NCI-H2081 (cell line): ENCODE measurements at regions not wholly inside any gene's neighbourhood (a gene's known extent, or its start where the extent isn't known, plus 50 kb on each side); places are given as distances from the start of the nearest gene placed in this dataset.

ENCODE experiments used
- DNase-seq, 2 experiments: peaks; one replicate each; lab custom pipeline; 2025; lab: John Stamatoyannopoulos, UW

DNA sequence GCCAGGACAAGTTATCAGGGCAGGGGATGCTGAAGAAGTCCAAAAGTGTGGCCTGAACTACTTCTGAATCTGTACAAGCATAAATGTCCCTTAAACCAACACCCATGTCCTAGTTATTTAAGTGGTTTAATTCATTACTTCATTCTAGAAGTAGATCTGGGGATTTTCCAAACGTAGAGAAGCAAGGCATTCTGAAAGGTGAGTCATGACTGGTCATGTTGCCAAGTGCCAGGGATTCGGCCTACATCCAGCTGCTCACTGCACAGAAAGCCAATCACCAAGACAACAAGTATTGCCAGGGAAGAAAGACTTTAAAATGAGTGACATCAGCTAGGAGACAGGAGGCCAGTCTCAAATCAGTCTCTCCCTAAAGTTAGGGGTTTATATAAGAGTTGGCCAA, 396.6 kb downstream of the GABRB3 start:
- no peak for DNase-seq

DNA sequence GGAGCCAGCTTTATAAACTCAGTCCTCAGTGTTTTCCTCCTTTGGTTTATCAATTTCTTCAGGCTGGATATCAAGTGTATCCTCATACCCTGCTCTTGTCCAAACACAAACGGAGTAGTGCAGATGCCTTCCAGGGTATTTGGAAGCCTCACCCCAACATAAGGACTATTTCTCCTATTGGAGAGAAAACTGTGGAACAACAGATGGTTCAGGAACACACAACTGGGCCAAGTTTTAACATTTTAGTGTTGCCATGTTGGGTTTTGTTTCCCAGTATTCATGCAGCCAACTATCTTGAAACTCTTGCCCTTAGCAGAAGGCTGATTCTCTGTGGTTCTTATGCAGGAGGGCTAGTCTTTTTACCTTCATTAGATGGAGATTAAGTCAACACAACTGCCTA, 398.1 kb downstream of the GABRB3 start:
- no peak for DNase-seq

DNA sequence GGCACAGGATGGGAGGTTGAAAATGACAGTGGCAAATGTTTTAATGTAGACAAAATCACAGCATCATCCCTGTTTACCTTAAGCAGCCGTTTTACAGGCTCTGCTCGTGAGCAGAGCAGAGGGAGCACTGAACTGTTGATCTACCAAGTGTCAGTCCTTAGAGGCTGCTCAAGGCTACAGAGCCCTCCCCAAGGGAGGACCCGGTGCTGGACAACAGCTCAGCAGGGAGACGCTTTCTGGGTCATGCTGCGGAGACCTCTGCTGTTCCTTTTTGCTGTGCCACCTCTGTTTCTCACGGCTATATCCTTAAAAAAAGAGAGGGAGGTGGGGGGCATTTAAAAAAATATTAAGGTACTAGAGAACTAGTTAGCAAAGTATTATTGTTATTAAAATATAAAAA, 400.2 kb downstream of the GABRB3 start:
- no peak for DNase-seq

DNA sequence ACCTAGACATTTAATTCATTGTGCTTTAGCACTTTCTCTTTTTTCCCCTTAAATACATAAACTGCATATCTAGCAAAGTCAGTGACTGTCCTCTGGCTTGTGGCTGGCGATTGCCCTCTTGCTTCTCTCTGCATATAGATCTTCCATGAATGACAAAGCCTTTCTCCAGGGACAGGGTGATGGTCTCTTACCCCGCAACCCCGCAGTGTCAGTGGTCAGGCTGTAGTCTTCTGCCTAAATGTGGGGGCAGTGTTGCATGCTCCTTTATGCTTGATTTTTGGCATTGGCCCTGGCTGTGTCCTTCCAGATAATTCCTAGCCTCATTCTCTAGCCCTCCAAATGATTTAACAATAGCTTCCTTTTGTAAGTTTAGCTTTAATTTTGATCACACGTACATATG, 407.8 kb downstream of the GABRB3 start:
- no peak for DNase-seq

DNA sequence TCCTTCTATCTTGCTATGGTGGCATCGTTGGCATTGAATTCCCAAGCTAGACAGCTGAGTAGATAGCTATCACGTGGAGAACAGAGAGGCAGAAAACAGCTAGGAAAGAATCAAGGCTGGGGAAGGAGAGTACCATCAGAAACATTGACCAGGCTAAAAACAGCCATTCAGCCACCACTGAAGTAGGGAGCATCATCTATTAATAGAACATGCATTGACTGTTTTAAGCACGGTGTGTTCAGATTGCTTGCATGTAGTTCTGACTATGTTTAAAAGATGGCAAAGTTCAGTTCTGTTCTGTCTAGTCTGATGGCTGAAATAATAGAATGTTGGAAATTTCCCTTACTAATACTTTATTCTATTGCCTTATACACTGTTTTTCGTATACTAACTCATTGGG, 413.0 kb downstream of the GABRB3 start:
- no peak for DNase-seq

DNA sequence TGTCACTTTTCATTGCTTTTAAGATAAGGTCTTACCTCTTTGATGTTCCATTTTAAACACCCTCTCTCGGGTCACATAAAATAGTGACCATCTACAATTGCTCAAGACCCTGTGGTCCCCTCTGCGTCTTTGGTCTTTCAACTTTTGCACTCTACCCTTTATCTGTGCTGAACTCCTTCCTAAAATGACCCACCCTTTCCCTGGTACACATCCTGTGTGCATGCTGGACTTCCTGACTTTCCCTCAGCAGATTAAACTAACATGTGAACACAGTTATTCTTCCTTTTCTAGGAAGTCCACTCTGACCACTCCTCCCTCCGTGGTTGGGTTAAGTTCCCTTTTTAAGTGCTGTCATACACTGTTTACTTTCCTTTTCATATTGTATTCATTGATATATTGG, 414.2 kb downstream of the GABRB3 start:
- no peak for DNase-seq

DNA sequence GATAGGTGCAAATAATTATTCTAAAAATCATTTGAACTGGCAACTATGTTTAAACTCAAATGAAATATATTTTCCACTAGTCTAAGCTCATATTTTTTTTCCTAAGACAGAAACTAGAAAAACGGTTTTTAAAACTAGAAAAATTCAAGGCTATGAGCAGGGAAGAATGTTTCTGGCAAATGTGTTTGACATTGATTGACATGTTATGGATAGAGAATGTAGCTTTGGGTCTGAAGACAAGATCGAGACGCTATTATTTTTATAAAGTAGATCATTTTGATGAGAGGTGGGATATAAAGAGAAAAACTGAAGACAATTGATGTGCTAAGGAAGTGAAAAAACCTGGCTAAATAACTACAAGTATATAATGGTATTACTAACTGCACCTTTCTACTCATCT, 415.2 kb downstream of the GABRB3 start:
- no peak for DNase-seq

DNA sequence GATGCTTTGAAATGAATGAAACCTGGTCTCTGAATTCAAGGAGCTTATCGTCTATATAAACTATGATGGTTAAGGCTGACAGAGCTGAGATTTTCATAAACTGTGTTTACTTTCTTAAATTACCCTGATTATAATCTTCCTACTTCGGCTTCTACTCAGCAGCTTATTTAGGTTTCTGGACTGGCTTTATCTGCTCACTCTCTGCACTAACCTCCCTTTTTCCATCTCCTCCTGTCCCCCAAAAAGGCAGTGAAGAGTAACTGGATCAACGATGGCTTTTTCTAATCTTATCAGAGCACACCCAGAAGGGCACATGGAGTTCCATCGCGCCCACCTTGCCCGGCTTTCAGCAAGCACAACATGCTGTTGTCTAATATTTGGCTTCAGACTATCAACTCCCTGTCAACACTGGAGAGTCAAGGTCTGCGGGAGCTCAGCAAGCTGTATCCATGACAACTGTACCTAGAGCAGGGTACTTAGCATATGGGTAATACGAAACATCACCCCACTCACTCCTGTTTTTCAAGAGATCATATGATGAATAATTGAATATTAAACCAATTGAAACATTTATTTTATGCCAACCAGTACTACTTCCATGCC, 417.3 kb downstream of the GABRB3 start:
- DNase-seq, result peak; percentile 5 to 52

DNA sequence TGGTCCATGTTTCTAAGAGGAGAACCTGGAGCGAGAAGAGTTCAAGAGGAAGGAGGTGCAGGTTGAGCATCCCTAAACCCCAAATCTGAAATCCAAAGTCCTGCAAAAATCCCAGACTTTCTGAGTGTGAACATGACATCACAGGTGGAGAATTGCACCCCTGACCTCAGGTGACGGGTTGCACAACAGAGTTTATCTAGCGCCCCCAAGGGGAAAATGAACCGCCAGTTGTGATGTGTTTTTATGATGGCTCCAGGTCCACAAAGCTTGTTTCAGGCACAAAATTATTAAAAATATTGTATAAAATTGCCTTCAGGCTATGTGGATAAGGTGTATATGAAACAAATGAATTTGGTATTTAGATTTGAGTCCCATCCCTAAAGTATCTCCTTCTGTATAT, 420.0 kb downstream of the GABRB3 start:
- DNase-seq, result no peak

DNA sequence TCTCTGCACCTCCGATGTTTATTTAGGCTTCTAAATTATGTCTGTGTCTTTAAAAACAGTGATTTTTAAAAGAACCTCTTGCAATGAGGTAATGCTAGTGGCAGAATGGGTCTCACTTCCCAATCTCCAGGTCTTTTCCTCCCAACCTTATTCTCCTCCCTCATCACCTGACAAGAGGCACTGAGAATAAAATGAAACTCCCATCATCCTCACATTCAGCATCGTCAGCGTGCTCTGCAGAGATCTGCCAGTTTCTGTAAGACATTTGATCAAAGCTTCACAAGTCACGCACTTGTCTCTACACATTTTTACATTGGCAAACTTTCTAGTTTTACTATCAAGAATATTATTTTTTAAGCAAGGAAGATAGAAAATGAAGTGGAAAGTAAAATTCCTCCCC, 420.5 kb downstream of the GABRB3 start:
- DNase-seq, result no peak

DNA sequence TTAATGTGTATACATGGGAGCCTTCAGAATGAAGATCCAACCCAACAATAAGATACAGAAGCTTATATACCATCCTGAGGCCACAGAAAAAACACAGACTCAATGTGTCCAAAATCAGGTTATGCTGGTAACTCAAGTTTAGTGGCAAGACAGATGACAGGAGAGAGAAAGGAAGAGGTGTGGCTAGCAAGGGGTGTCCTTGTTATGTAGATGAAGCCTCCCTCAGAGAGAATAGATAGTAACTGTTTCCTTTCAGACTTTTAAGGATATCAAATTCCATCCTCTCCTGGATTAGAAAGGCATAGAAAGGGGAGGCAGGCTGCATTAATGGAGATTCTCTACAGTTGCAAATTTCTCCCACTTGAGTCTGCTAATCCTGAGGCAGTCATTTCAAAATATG, 447.4 kb downstream of the GABRB3 start:
- no peak for DNase-seq

DNA sequence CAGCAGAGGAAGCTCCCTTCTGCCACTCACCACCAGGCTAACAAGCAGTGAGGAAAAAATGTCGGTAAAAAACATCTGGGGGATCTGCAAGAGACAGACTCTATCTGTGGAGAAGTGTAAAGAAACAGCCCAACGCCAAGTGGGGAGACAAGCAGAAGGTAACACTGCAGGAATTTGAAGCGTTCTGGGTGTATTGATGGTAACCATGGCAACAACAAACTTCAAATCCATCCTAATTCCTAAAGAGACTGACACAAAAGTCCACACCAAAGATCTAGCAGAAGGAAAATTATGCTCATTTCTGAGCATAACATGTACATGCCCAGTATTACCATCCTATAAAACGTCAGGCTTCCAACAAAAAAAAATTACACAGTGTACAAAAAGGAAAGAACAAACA, 449.3 kb downstream of the GABRB3 start:
- DNase-seq, result no peak

DNA sequence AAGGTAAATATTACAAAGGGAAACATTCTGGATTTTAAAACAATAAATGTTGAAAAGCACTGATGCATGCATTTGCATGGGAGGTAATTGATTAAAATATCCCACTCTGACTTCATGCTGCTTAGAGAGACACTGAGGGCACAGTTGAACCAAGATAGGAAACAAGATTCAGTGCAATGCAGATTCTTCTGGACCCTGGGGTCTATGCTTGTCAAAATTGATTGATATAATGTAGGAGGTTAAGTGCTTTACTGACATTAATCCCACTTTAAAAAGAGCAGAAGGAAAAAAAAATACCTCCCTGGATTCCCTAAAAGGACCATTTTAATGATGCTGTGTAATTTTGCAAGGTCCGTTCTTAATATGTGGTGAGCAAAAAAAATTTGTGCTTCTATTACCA, 454.2 kb downstream of the GABRB3 start:
- no peak for DNase-seq

DNA sequence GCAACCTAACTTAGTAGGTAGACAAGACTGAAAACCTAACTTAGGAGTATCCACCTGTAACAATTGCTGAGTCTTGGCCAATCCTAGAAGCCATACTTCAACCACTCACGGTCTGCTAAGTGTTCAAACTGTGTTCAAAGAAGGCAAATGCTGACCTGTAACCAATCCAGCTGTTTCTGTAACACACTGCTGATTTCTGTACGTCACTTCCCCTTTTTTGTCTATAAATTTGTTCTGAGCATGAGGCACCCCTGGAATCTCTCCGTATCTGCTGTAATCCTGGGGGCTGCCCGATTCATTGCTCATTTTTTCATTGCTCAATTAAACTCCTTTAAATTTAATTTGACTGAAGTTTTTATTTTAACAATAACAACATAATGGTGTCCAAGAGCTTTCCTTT, 451.4 kb upstream of the ATP10A start:
- DNase-seq, result no peak

DNA sequence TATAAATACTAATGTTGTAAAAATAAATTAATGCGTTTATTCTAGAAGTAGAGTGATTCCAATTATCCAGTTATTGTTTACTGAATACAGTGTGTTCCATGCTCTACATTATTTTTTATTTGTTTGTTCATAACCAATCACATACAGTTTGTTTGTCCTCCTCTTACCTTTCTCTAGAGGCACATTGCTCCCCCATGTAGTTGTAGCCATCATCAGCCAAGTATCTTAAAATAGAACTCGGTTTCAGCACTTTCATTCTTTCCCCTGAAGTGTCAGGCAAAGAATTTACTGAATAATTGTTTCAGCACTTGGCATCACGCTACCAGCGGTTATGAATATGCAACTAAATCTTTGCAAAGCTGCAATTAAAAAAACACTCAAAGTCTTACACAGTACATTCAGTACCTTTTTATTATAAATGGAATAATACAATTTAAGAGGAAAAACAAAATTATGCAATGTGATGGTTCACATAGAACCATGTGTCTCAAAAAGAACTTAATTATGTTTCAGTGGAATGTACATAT, 448.6 kb upstream of the ATP10A start:
- no peak for DNase-seq

DNA sequence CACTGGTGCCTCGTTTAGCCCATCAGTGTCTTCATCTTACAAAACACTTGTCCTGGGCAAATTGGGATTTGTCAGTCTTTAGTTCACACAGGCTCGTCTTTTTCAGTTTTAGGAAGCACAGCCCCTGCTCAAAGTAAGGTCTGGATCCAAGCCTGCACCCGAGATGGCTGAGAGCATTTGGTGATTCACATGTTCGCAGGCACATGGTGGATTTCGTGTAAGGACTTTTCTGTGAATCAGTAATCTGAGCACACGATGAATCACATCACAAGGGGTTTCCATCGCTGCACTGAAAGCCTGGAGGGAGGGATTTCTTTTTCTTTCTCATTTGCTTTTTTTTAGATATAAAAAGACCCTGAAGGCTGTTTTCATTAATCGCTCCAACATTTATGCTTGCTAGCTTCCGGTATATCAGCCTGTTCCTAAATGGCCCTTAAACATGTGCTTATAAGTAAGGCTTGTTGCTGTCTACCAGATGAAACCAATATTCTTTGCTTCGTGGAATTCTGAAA, 435.6 kb upstream of the ATP10A start:
- no peak for DNase-seq

DNA sequence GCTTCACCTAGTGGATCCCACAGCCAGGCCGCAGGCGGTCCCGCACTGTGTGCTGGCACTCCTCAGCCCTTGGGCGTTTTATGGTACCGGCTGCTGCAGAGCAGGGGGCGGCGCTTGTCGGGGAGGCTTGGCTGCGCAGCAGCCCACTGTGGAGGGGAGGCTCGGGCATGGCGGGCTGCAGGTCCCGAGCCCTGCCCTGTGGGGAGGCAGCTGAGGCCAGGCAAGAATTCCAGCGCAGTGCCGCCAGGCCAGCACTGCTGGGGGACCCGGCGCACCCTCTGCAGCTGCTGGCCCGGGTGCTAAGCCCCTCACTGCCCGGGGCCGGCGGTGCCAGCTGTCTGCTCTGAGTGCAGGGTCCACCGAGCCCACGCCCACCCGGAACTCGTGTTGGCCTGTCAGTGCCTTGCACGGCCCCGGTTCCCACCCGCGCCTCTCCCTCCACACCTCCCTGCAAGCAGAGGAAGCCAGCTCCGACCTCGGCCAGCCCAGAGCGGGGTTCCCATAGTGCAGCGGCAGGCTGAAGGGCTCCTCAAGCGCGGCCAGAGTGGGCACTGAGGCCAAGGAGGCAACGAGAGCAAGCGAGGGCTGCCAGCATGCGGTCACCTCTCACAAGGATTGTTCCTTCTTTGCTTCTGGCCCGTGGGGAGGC, 435.0 kb upstream of the ATP10A start:
- no peak for DNase-seq

DNA sequence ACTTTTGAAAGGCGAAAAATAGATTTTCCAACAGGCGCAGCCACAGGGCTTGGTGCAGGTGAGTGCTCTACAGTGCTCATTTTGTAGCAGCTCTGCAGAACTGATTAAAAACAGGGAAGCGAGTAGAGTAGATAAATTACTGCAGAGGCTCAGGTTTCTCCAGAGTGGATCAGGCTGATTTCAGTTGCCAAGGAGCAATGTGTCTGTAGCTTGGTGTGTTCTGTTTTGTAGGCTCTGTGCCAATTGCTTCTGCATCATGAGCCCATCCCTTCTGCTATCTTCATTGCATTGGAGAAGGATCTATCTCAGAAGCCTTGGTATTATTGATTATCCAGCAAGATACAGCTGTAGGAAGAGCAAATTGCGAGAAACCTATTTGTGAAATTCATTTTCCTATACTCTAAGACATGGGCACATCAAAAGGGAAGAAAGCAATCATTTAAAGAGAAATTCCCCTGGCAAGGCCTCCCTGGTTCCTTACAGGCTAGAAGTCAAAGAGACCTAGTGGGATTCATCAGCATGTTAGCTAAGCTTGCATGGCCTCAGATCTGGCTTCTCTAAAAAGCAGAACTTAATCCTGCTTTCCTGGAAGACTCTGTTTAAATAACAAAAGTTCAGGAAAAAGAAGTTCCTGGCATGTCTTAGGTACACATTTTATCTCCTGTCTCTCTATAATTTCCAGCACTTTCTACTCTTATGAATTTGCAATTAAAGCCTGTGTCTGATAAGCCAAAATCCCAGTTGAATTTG, 432.4 kb upstream of the ATP10A start:
- DNase-seq, result peak in 1 of 2 experiments; percentile 32

DNA sequence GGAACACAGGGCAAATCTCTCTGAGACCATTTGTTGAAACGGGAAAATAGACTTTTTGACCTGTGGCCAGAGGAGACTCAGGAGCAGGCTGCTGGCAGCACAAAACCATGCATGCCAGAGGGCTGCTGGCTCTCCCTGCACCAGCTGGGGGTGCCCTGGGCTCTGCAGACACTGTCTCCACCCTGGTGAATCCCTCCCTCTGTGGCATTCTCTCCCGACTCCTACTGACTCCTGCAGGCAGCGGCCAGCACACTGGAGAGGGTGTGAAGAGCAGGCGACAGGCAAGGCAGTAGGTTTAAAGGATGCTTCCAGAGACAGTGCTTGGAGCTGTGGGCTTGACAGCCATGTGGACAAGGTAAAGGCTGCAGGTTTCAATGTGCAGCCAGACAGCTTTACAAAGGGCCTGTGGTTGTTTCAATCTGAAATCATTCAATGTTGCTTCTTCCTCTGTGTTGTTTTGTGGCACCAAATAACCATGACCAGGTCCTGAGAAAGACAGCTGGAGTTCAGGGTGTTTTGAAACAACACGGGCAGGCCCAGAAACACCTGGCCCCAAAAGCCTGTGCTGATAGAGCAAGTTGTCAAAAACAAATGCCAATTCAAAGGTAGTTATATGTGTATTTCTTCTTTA, 431.0 kb upstream of the ATP10A start:
- DNase-seq, result no peak

DNA sequence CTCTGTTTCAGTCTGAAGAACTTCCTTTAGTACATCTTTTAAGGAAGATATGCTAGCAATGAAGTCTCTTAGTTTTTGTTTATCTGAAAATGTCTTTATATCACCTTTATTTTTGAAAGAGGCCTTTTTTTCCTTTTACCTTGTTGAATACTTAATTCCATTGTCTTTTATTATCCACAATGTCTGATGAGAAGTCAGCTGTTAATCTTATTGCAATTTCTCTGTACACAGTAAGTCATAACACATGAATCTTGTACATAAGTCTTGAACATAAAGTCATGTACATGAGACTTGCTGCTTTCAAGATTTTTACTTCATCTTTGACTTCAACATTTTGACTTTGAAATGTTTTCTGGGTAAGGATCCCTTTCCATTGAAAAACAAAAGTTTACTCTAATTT, 424.3 kb upstream of the ATP10A start:
- DNase-seq, result no peak

DNA sequence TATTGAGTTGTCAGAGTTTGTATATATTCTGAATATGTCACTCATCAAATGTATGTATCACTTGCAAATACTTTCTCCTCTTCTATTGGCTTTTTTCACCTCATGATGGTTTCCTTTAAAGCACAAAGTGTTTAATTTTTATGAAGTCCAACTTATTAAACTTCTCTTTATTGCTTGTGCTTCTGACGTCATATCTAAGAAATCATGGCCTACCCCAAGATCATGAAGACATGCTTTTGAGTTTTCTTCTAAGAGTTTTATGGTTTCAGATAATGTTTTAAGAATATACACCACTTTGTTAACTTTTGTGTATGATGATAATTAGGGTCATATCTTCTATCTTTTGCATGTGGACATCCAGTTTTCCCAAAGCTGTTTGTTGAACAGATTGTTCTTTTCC, 417.2 kb upstream of the ATP10A start:
- no peak for DNase-seq

DNA sequence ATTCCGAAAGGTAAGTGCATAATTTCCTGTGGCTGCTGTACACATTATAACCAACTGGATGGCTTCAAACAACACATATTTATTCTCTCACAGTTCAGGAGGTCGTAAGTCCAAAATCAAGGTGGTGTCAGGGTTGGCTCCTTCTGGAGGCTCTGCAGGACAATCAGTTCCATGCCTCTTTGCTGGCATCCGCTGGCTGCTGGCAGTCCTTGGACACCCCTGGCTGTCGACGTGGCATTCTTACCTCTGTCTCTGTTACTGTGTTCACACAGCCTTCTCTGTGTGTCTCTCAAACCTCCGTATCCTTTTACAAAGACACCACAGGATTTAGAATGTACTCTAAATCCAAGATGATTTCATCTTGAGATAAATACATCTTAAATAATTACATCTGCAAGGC, 398.8 kb upstream of the ATP10A start:
- DNase-seq, result no peak

DNA sequence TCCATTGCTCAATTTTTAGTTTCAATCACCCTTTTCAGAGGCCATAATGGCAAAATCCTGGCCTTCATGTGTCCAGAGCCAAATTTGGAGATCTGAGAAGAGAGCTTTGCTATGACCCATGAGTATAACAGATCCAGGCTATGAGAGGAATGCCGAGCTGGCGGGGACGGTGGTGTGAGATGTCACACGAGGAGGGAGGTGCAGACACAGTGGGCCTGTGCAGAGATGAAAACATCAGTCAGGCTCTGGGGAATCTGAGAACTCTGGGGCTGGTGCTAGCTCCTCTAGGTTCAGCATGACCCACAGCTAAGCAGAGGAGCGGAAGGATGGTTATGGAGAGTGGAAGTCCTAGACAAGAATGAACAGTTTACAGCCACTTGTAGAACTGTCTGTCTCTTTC, 398.3 kb upstream of the ATP10A start:
- DNase-seq, result no peak
